Left lung (tissue), 4 donors: ENCODE measurements at regions not wholly inside any gene's neighbourhood (a gene's known extent, or its start where the extent isn't known, plus 50 kb on each side); places are given as distances from the start of the nearest gene placed in this dataset.

ENCODE experiments used
- ATAC-seq: fragments of 200-7000 bp; cut with Tn5 transposase; one replicate; pipeline ENCODE4 v1.9.1; 2020; ENCODE audit warnings: moderate library complexity
- DNase-seq, 4 donors: peaks; one replicate each; pipeline ENCODE4 v3.0.0-alpha.2; 2013 to 2020
- H3K27ac ChIP-seq, 2 donors: fragments of 200-600 bp; sonication (generic) in 1 of 2; one replicate each; pipeline versions ENCODE4 v1.5.0 to v1.8.0; 2020 to 2021
- H3K27me3 ChIP-seq, 2 donors: fragments of 200-600 bp; sonication (generic) in 1 of 2; one replicate each; pipeline versions ENCODE4 v1.5.0 to v1.8.0; 2020 to 2021
- H3K36me3 ChIP-seq, 2 donors: fragments of 200-600 bp; sonication (generic) in 1 of 2; one replicate each; pipeline versions ENCODE4 v1.5.0 to v1.8.0; 2020 to 2021
- H3K4me1 ChIP-seq, 2 donors: fragments of 200-600 bp; one replicate each; pipeline ENCODE4 v1.8.0; 2021
- H3K4me3 ChIP-seq, 2 donors: fragments of 200-600 bp; sonication (generic) in 1 of 2; one replicate each; pipeline versions ENCODE4 v1.5.0 to v1.8.0; 2020 to 2021; ENCODE audit warnings: mild to moderate bottlenecking in 1 of 2
- H3K9me3 ChIP-seq, 2 donors: fragments of 200-600 bp; sonication (generic) in 1 of 2; one replicate each; pipeline versions ENCODE4 v1.5.0 to v1.8.0; 2020 to 2021
- CTCF ChIP-seq, 2 donors: fragments of 200-600 bp; sonication (generic) in 1 of 2; IDR thresholded peaks; one replicate each; pipeline versions ENCODE4 v1.5.0 to v1.8.0; 2021; ENCODE audit warnings: antibody characterized with exemption in 2 of 2
- intact Hi-C, 2 donors: fragments of 100-400 bp; cut with DNase I; formaldehyde crosslinking; loops; one replicate each; pipeline versions ENCODE4 v1.11.2 to v1.14.2; 2022
- donor health status: DM: no; HTN: yes; CAD: no.
- donor health status: DM: no; HTN: no; CAD: no.

GRCh38 chr1:5221451-5221850 lies 567.0 kb downstream of the AJAP1 start:
- no peak overlapping the region for H3K27ac ChIP-seq
- intact Hi-C loops, result no loop called here
- no peaks in the 10 kb centered on the region for H3K9me3 ChIP-seq
- no peak for ATAC-seq
- no peak overlapping the region for H3K4me3 ChIP-seq
- TF ChIP-seq CTCF (IDR thresholded peaks at IDR 0.05), result no peak
- no peak for DNase-seq
- H3K36me3 ChIP-seq, result no peaks in the 10 kb centered on the region
- H3K27me3 ChIP-seq, result peaks cover 0 to 23% of the 10 kb centered on the region in 2 donors
- H3K4me1 ChIP-seq, result no peaks in the 10 kb centered on the region

GRCh38 chr1:5220821-5221220 lies 566.4 kb downstream of the AJAP1 start:
- Histone ChIP-seq H3K9me3 (no peaks in the 10 kb centered on the region), H3K4me3 (no peak overlapping the region), H3K27ac (no peak overlapping the region), H3K36me3 (no peaks in the 10 kb centered on the region), H3K4me1 (no peaks in the 10 kb centered on the region), H3K27me3 (peaks cover 0 to 18% of the 10 kb centered on the region in 2 donors)
- ATAC-seq (no peak), DNase-seq (no peak)
- no peak for TF ChIP-seq CTCF (IDR thresholded peaks at IDR 0.05)
- intact Hi-C loops, result no loop called here

- DNase-seq (no peak), ATAC-seq (no peak)
- Histone ChIP-seq H3K36me3 (no peaks in the 10 kb centered on the region), H3K4me3 (no peak overlapping the region), H3K4me1 (no peaks in the 10 kb centered on the region), H3K9me3 (no peaks in the 10 kb centered on the region), H3K27me3 (peaks cover 0 to 18% of the 10 kb centered on the region in 2 donors), H3K27ac (no peak overlapping the region)
- intact Hi-C loops, result no loop called here
- TF ChIP-seq CTCF (IDR thresholded peaks at IDR 0.05), result no peak
These were observed 566.0 kb downstream of the AJAP1 start for GRCh38 chr1:5220421-5220820.

GRCh38 chr1:5200006-5200405 lies 545.6 kb downstream of the AJAP1 start:
- Histone ChIP-seq H3K9me3 (no peaks in the 10 kb centered on the region), H3K36me3 (no peaks in the 10 kb centered on the region), H3K4me3 (no peak overlapping the region), H3K27me3 (peaks cover 0 to 18% of the 10 kb centered on the region in 2 donors), H3K27ac (no peak overlapping the region), H3K4me1 (no peaks in the 10 kb centered on the region)
- ATAC-seq (no peak), DNase-seq (no peak)
- intact Hi-C loops, result no loop called here
- no peak for TF ChIP-seq CTCF (IDR thresholded peaks at IDR 0.05)

- no peak for ATAC-seq
- no peak for DNase-seq
- Histone ChIP-seq H3K36me3 (no peaks in the 10 kb centered on the region), H3K9me3 (no peaks in the 10 kb centered on the region), H3K27me3 (peaks cover 0 to 18% of the 10 kb centered on the region in 2 donors), H3K4me1 (no peaks in the 10 kb centered on the region), H3K27ac (no peak overlapping the region), H3K4me3 (no peak overlapping the region)
- TF ChIP-seq CTCF (IDR thresholded peaks at IDR 0.05), result no peak
- intact Hi-C loops, result no loop called here
These were observed 543.9 kb downstream of the AJAP1 start for GRCh38 chr1:5198328-5198727.
